ENCODE measurements at regions not wholly inside any gene's neighbourhood (a gene's known extent, or its start where the extent isn't known, plus 50 kb on each side); places are given as distances from the start of the nearest gene placed in this dataset.

DNA sequence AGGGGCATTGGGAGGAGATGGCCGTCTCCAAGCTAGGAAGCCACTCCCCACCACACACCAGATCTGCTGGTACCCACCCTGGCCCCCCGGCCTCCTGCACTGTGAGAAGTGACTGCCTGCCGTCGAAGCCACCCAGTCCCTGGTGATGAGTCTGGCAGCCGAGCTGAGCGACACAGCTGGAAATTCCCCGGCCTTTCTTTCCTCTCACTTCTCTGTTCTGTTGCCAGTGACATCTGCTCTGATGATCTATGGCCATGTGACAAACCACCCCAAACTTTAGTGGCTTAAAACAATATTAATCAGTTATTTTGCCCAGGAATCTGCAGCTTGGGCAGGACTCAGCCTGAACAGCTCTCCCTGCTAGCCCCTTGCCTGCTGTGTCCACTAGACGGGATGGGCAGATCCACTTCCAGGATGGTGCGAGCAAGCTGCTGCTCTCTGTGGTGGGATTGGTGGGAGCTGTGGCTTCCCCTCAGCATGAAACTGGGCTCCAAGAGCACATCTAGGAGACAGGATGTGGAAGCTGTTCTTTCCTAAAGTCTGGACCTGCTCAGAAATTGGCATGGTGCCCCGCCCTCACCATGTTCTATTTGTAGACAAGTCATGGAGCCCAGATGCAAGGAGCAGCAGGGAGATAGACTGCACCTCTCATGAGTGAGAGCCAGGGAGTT is 211.2 kb downstream of the GADD45G start:
- H3K4me3 ChIP-seq, result no peak overlapping the region
- no peaks in the 10 kb centered on the region for H3K36me3 ChIP-seq (ENCODE audit: low read depth)
- H3K9me3 ChIP-seq, result no peaks in the 10 kb centered on the region
- H3K4me1 ChIP-seq (ENCODE audit: low read depth), result no peaks in the 10 kb centered on the region
- TF ChIP-seq, protein P1, sequence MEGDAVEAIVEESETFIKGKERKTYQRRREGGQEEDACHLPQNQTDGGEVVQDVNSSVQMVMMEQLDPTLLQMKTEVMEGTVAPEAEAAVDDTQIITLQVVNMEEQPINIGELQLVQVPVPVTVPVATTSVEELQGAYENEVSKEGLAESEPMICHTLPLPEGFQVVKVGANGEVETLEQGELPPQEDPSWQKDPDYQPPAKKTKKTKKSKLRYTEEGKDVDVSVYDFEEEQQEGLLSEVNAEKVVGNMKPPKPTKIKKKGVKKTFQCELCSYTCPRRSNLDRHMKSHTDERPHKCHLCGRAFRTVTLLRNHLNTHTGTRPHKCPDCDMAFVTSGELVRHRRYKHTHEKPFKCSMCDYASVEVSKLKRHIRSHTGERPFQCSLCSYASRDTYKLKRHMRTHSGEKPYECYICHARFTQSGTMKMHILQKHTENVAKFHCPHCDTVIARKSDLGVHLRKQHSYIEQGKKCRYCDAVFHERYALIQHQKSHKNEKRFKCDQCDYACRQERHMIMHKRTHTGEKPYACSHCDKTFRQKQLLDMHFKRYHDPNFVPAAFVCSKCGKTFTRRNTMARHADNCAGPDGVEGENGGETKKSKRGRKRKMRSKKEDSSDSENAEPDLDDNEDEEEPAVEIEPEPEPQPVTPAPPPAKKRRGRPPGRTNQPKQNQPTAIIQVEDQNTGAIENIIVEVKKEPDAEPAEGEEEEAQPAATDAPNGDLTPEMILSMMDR (IDR thresholded peaks at IDR 0.05), result no peak
- ATAC-seq (peak; percentile 68), DNase-seq (no peak)
- intact Hi-C loops (cut with DNase I, micrococcal nuclease), result no loop called here

DNA sequence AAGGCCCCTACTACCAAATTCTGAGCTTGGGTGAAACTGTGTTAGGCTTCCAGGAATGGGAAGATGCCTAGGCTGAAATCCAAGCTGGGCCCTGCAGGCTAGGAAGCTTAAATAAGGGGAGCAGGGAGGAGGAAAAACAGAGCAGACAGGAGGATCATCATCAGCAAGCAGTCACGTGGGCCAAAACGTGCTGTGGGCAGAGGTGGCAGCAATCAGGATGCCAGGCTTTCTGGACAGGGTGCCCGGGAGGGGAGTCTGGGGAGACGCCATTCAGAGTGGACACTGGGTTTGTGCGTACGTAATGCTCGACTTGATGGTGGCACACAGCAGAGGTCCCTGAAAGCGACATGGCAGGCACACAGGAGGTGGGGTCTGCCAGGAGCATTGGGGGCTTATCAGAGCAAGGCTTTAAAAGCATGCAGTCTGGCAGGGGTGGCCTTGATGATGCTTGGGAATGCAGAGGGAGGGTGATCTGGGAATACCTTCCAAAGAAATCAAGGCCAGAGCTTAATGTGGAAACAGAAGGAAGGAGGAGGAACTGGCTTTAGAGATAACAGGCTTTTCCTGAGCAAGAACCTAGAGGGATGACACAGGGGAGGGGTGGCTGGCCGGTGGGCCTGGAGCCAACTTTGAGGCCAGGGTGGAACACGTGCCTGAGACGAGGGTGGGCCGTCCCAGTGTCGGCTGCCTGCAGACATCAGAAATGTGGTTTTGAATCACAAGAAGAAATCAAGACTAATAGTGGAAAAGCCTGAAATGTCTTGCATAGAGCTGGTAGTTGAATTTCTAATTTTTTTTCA is 212.5 kb downstream of the GADD45G start:
- Histone ChIP-seq H3K36me3 (ENCODE audit: low read depth) (no peaks in the 10 kb centered on the region), H3K9me3 (no peaks in the 10 kb centered on the region), H3K4me1 (ENCODE audit: low read depth) (no peaks in the 10 kb centered on the region), H3K4me3 (no peak overlapping the region)
- TF ChIP-seq, protein P1 (IDR thresholded peaks at IDR 0.05), result no peak
- no peak for DNase-seq
- intact Hi-C loops (cut with DNase I, micrococcal nuclease), result no loop called here
- ATAC-seq, result no peak

DNA sequence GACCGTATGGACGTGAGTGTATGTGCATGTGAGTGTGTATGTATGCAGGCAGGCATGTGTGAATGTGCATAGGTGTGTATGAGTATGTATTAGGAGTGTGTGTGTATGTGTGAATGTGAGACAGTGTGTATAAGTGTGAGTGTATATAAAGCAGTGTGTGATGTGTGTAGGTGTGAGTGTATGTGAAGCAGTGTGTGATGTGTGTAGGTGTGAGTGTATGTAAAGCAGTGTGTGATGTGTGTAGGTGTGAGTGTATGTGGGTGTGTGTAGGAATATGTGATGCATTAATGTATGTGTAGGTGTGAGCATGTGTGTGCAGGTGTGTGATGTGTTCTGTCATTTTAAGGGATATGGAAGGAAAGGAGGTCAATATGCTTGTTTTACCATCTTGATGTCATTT is 215.5 kb downstream of the GADD45G start:
- TF ChIP-seq, protein P1 (IDR thresholded peaks at IDR 0.05), result no peak
- DNase-seq, result no peak
- Histone ChIP-seq H3K4me1 (ENCODE audit: low read depth) (no peaks in the 10 kb centered on the region), H3K36me3 (ENCODE audit: low read depth) (no peaks in the 10 kb centered on the region), H3K9me3 (no peaks in the 10 kb centered on the region), H3K4me3 (no peak overlapping the region)
- intact Hi-C loops (cut with DNase I, micrococcal nuclease), result no loop called here
- ATAC-seq, result no peak

DNA sequence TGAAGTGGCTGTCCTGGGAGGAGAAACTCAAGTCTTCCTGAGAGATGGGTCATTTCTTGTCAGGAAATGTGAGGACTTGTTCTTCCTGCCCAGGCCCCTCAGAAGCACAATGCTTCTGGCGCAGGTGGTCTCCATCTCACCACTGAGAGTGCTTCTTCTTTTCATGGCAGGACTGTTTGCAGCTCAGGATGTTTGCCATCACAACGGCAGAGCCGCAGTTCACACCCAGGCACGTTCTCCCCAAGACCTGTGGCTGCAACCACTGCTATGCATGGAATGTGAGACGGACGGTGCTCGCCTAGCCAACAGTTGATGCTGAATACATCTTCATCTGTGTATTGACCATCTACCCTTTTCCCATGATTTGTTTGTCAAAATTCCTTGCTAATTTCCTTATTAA is 216.3 kb downstream of the GADD45G start:
- Histone ChIP-seq H3K36me3 (ENCODE audit: low read depth) (no peaks in the 10 kb centered on the region), H3K4me1 (ENCODE audit: low read depth) (no peaks in the 10 kb centered on the region), H3K9me3 (no peaks in the 10 kb centered on the region), H3K4me3 (no peak overlapping the region)
- DNase-seq (no peak), ATAC-seq (no peak)
- TF ChIP-seq, protein P1 (IDR thresholded peaks at IDR 0.05), result no peak
- intact Hi-C loops (cut with DNase I, micrococcal nuclease), result no loop called here

DNA sequence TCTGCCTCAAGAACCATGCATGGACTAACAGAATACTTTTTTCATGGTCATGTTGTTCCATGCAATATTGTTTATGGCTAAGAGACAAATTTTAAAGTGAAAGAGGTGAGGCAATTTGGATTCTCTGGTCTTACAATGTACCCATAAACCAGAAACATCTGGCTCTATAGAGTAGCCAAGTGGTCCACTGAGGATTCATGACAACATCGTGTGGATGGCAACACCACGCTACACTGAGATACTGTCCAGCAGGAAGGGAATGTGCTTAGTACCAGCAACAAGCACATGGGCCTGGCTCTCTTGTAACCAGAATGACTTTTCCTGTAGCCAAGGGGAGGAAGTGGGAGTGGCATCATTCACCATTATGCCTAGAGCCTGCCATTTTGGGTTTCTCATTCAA is 218.2 kb downstream of the GADD45G start:
- DNase-seq, result no peak
- Histone ChIP-seq H3K36me3 (ENCODE audit: low read depth) (no peaks in the 10 kb centered on the region), H3K9me3 (no peaks in the 10 kb centered on the region), H3K4me1 (ENCODE audit: low read depth) (no peaks in the 10 kb centered on the region), H3K4me3 (no peak overlapping the region)
- no peak for ATAC-seq
- TF ChIP-seq, protein P1 (IDR thresholded peaks at IDR 0.05), result no peak
- intact Hi-C loops (cut with DNase I, micrococcal nuclease), result no loop called here
